Body of pancreas (tissue), 4 donors: ENCODE measurements at regions not wholly inside any gene's neighbourhood (a gene's known extent, or its start where the extent isn't known, plus 50 kb on each side); places are given as distances from the start of the nearest gene placed in this dataset.
A peak's percentile ranks its signal among the peaks of the same experiment; 100 is the strongest.

Experiments
- ATAC-seq: fragments of 150-250 bp; one replicate; pipeline ENCODE4 v1.9.1; 2016
- DNase-seq, 4 donors: peaks; one replicate each; pipeline ENCODE4 v3.0.0-alpha.2; 2019
- H3K27ac ChIP-seq, 4 donors: fragments of 200-600 bp; sonication (generic); 1 replicate in 3 of 4; 2 replicates in 1 of 4; pipeline versions ENCODE4 v1.5.1 to v1.6.1; 2016 to 2019; ENCODE audit warnings: mild to moderate bottlenecking in 1 of 4, mixed read lengths in 1 of 4, moderate library complexity in 1 of 4
- H3K27me3 ChIP-seq, 2 donors: fragments of 200-600 bp; sonication (generic); one replicate each; pipeline ENCODE4 v1.6.0; 2016; ENCODE audit warnings: mild to moderate bottlenecking in 1 of 2
- H3K36me3 ChIP-seq, 2 donors: fragments of 200-600 bp; sonication (generic); replicated peaks in 1 of 2; 2 replicates each; pipeline ENCODE4 v1.5.1; 2016; ENCODE audit warnings: low read depth in 2 of 2; ENCODE audit not compliant: insufficient read depth in 1 of 2
- H3K4me1 ChIP-seq: fragments of 200-600 bp; sonication (generic); one replicate; pipeline ENCODE4 v1.6.0; 2016
- H3K4me3 ChIP-seq, 2 donors: fragments of 200-600 bp; sonication (generic); 1 replicate in 1 of 2; 2 replicates in 1 of 2; pipeline ENCODE4 v1.5.1; 2016 to 2019
- H3K9me3 ChIP-seq, 3 donors: fragments of 200-600 bp; sonication (generic); 1 replicate in 2 of 3; 2 replicates in 1 of 3; pipeline ENCODE4 v1.5.1; 2016
- POLR2A ChIP-seq, 3 donors: fragments of 450-650 bp; IDR thresholded peaks; one replicate each; pipeline ENCODE4 v1.6.1; 2016; ENCODE audit warnings: antibody characterized with exemption in 3 of 3, mild to moderate bottlenecking in 2 of 3
- WGBS, 2 donors: methylation state at CpG; one replicate each; pipeline ENCODE4 v1.1.5; 2017; 5-methylcytosine and 5-hydroxymethylcytosine counted together
- intact Hi-C: fragments of 100-400 bp; cut with DNase I; formaldehyde crosslinking; loops from one replicate; pipeline ENCODE4 v1.15.1; 2023
- TF ChIP-seq, protein P1 (sequence below), 7 experiments: fragments of 450-650 bp in 4 of 7; fragments of 200-600 bp in 3 of 7; sonication (generic) in 3 of 7; IDR thresholded peaks; one replicate each; pipeline ENCODE4 v1.5.1; 2016 to 2019; ENCODE audit warnings: antibody characterized with exemption in 7 of 7

DNA sequence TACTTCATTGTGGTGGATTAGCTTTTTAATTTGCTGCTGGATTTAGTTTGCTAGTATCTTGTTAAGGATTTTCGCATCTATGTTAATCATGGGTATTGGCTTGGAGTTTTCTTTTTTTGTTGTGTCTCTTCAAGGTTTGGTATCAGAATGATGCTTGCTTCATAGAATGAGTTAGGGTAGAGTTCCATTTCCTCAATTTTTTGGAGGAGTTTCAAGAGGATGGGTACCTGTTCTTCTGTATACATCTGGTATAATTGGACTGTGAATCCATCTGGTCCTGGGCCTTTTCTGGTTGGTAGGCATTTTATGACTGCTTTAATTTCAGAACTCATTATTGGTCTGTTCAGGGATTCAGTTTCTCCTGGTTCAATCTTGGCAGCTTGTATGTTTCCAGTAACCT, 335.6 kb downstream of the EDEM1 start:
- H3K4me1 ChIP-seq = no peaks in the 10 kb centered on the region
- no peaks in the 10 kb centered on the region for H3K27me3 ChIP-seq
- H3K27ac ChIP-seq = no peak overlapping the region
- H3K9me3 ChIP-seq = no peaks in the 10 kb centered on the region
- WGBS, 2 donors = 74 to 88% methylated on average over 1 of the region's 1 CpG
- intact Hi-C loops = no loop called here
- no peak overlapping the region for H3K4me3 ChIP-seq
- H3K36me3 ChIP-seq = no peaks in the 10 kb centered on the region
- no peak for TF ChIP-seq POLR2A (IDR thresholded peaks at IDR 0.05)
- TF ChIP-seq, protein P1, sequence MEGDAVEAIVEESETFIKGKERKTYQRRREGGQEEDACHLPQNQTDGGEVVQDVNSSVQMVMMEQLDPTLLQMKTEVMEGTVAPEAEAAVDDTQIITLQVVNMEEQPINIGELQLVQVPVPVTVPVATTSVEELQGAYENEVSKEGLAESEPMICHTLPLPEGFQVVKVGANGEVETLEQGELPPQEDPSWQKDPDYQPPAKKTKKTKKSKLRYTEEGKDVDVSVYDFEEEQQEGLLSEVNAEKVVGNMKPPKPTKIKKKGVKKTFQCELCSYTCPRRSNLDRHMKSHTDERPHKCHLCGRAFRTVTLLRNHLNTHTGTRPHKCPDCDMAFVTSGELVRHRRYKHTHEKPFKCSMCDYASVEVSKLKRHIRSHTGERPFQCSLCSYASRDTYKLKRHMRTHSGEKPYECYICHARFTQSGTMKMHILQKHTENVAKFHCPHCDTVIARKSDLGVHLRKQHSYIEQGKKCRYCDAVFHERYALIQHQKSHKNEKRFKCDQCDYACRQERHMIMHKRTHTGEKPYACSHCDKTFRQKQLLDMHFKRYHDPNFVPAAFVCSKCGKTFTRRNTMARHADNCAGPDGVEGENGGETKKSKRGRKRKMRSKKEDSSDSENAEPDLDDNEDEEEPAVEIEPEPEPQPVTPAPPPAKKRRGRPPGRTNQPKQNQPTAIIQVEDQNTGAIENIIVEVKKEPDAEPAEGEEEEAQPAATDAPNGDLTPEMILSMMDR (IDR thresholded peaks at IDR 0.05) = no peak
- ATAC-seq = no peak
- no peak for DNase-seq

DNA sequence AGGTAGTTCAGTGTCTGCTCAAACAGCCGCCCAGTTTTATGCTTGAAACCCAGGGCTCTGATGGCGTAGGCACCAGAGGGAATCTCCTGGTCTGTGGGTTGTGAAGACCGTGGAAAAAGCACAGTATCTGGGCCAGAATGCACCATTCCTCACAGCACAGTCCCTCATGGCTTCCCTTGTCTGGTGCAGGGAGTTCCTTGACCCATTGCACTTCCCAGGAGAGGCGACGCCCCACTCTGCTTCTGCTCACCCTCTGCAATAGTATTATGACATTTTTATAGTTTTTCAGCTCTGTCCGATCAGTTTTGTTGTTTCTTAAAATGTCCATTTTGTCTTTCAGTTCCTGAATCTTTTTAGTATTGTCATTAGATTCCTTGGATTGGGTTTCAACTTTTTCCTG, 343.5 kb downstream of the EDEM1 start:
- Histone ChIP-seq H3K27ac (no peak overlapping the region), H3K4me3 (no peak overlapping the region), H3K4me1 (no peaks in the 10 kb centered on the region), H3K36me3 (no peaks in the 10 kb centered on the region), H3K9me3 (no peaks in the 10 kb centered on the region), H3K27me3 (no peaks in the 10 kb centered on the region)
- WGBS, 2 donors = 73 to 75% methylated on average over 6 of the region's 6 CpGs
- ATAC-seq (no peak), DNase-seq (no peak)
- intact Hi-C loops = no loop called here
- no peak for TF ChIP-seq POLR2A (IDR thresholded peaks at IDR 0.05)
- TF ChIP-seq, protein P1 (IDR thresholded peaks at IDR 0.05) = no peak

DNA sequence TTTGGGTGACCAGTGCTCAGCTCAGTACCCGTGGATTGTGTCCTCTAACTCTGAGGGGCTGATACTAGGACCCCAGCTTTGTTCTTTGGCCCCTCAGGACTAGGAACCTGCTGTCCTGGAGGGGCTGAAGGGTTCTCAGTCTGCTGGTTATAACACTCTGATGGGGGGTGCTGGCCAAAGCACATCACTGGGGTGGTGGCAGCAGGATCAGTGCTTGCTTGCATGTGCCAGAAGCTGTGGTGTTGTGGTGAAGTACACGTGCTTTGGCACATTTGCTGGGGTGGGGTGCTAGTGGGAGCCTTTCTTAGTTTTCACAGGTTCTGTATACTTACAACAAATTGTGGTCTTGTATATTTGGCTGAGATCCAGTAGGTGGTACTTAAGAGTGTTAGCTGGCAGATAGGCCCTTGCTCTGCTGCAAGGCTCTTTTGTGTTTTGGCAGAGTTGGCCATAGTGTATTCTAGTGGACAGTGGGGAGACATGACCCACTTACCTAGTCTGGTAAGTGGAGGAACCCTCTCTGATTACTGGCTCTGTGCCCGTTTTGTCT, 344.3 kb downstream of the EDEM1 start:
- ATAC-seq (no peak), DNase-seq (no peak)
- no peaks in the 10 kb centered on the region for H3K4me1 ChIP-seq
- TF ChIP-seq, protein P1 (IDR thresholded peaks at IDR 0.05) = no peak
- no peak for TF ChIP-seq POLR2A (IDR thresholded peaks at IDR 0.05)
- WGBS, 2 donors = 43 to 48% methylated on average over 3 of the region's 3 CpGs
- intact Hi-C loops = no loop called here
- no peak overlapping the region for H3K27ac ChIP-seq
- no peaks in the 10 kb centered on the region for H3K9me3 ChIP-seq
- no peaks in the 10 kb centered on the region for H3K36me3 ChIP-seq
- no peaks in the 10 kb centered on the region for H3K27me3 ChIP-seq
- H3K4me3 ChIP-seq = no peak overlapping the region

DNA sequence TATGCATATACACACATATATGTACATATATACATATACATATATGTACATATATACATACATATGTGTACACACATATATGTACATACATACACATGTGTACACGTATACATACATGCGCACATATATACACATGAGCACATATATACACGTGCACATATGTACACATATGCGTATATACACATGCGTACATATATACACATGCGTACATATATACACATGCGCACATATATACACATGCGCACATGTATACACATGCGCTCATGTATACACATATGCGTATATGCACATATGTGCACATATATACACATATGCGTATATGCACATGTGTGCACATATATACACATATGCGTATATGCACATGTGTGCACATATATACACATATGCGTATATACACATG, 353.0 kb downstream of the EDEM1 start:
- WGBS, 2 donors = 90 to 93% methylated on average over 13 of the region's 13 CpGs
- ATAC-seq = no peak
- intact Hi-C loops = no loop called here
- DNase-seq = no peak
- TF ChIP-seq, protein P1 (IDR thresholded peaks at IDR 0.05) = no peak
- no peak for TF ChIP-seq POLR2A (IDR thresholded peaks at IDR 0.05)
- Histone ChIP-seq H3K4me3 (no peak overlapping the region), H3K9me3 (no peaks in the 10 kb centered on the region), H3K27me3 (no peaks in the 10 kb centered on the region), H3K36me3 (no peaks in the 10 kb centered on the region), H3K27ac (peak overlapping the region in 1 of 4 donors; percentile 32), H3K4me1 (no peaks in the 10 kb centered on the region)

DNA sequence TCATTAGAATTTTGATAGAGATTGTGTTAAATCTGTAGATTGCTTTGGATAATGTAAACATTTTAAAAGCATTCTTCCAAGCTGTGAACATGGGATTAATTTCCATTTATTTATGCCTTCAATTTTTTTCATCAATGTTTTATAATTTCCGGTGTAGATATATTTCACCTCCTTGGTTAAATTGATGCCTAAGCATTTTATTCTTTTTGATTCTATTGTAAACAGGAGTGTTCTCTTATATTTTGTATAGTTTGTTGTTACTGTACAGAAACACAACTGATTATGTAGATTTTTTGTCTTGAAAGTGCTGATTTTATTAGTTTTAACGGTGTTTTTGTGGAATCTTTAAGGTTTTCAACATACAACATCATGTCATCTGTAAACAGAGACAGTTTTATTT, 355.0 kb downstream of the EDEM1 start:
- H3K4me3 ChIP-seq = no peak overlapping the region
- no peaks in the 10 kb centered on the region for H3K27me3 ChIP-seq
- no peak for TF ChIP-seq POLR2A (IDR thresholded peaks at IDR 0.05)
- TF ChIP-seq, protein P1 (IDR thresholded peaks at IDR 0.05) = no peak
- no peaks in the 10 kb centered on the region for H3K4me1 ChIP-seq
- no peaks in the 10 kb centered on the region for H3K9me3 ChIP-seq
- ATAC-seq = no peak
- H3K36me3 ChIP-seq = no peaks in the 10 kb centered on the region
- DNase-seq = no peak
- 64 to 70% methylated on average over 2 of the region's 2 CpGs for WGBS, 2 donors
- intact Hi-C loops = no loop called here
- no peak overlapping the region for H3K27ac ChIP-seq
